GM18502 (cell line): ENCODE measurements at regions not wholly inside any gene's neighbourhood (a gene's known extent, or its start where the extent isn't known, plus 50 kb on each side); places are given as distances from the start of the nearest gene placed in this dataset.
A peak's percentile ranks its signal among the peaks of the same experiment; 100 is the strongest.

Source experiments
- ATAC-seq: cut with Tn5 transposase; IDR thresholded peaks from one replicate; pipeline ENCODE4 v1.9.1; 2021; ENCODE audit warnings: mild to moderate bottlenecking; ENCODE audit not compliant: unreplicated experiment, poor library complexity

DNA sequence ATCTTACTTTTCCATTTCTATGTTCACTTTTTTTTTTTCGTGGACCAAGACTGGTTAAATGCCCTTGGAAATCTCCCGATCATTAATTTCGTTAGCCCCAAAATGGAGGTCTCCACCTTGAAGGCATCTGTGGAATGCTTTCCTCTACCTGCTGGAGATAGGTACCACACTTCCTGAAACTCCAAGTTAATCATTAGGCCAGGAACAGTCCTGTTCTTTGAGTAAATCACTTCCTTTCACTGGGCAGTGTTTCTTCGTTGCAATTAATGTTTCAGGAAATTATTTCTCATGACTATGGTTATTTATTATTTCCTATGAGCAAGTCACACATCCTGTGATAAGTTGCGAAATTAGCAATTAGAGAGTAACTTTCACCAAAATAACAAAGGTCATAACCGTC, 225.2 kb upstream of the LYPLAL1 start:
- no peak for ATAC-seq

DNA sequence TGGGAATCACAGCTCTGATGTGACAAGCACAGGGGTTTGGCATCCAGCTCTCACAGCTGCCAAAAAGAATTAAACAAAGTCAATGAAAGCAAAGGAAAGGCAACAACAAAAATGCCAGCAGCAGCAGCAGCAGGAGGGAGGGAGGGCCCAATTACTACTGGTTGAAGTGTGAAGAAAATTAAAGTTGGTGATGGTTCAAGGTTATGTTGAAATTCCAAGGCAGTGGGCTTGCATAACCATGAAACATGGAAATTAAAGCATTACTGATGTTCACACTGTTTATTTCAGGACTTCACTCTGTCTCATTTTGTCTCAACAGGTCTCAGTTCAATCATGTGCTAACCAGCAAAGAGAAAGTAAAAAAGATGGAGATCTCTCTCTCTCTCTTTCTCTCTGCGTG, 220.3 kb upstream of the LYPLAL1 start:
- ATAC-seq: no peak

DNA sequence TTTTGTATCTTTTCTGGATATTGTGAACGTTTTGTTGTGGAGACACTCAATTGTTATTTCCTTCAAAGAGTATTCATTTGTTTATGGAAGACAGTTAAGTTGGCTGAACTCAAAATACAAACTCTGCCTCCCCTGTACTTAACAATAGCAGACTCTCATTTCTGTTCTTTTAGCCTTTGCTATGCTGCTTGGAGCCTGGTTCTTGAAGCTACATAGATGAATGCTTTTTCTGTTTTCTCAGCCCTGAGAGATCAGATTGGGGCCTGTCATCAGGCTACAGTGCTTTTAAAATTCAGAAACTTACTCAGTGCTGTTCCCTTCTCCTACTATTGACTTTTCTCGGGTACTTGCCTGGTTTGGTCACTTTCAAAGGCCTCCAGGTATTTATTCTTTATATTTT, 215.7 kb upstream of the LYPLAL1 start:
- no peak for ATAC-seq

DNA sequence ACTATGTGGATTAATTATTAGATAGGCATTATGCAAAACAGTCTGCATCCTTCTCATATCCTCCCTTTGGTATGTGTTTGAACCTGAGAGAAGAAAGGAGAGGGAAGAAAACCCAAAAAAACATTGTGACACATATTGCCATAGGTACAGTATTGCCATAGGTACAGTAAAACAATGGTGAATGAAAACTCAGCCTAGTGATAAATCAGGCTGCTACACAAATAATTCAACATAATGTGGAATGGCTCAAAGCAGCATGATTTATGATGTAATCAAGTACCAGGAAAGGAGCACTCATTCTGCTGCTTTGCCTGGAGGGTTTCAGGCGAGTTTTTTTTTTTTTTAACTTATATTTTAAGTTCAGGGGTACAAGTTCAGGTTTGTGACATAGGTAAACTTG, 213.9 kb upstream of the LYPLAL1 start:
- no peak for ATAC-seq

DNA sequence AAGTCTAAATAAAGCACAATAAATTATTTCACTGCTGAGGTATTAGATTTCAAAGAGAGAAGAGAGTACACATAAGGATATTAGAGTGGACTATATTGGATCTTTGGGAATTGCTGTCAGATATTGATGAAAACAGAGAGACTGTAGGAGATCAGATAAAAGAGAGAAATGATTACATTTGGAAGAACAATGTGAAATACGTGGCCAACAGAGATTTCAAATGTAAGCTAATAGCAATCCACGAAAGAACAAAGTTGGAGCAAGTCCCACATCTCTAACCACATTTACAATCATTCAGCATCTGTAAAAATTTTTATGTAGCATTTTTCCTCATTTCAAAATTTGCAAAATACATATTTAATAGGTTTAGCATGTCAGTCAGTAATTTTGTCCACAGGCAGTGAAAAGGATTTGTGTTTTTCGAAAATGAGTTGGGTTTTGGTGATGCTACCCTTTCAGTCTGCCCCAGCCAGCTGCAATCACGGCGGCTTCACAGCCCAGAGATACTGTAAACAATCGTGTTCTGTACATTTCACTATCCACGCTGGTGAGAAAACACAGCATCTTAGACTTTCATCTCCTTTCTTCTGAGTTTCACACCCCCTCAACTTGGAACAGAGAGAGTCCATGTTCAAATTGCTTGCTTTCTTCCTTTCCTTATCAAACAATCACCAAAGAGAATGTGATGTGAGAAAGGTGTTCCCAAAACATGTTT, 209.1 kb upstream of the LYPLAL1 start:
- no peak for ATAC-seq

DNA sequence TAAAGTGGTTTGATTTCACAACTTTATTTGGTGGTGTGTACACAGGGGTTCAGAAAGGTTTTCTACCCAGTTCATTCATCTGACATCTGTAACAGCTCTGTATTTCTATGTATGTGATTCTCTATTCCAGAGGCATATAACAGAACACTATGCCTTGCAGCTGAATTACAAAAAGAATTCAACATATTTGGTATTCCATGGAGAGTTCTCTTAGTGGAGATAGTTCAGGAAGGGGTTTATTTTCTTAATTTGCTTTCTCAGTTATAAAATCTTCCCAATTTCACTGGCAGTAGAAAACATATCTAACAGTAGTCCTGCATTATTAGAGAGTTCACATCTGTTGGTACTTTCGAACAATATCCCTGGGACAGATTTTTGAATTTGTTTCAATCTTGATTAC, 207.9 kb upstream of the LYPLAL1 start:
- no peak for ATAC-seq

DNA sequence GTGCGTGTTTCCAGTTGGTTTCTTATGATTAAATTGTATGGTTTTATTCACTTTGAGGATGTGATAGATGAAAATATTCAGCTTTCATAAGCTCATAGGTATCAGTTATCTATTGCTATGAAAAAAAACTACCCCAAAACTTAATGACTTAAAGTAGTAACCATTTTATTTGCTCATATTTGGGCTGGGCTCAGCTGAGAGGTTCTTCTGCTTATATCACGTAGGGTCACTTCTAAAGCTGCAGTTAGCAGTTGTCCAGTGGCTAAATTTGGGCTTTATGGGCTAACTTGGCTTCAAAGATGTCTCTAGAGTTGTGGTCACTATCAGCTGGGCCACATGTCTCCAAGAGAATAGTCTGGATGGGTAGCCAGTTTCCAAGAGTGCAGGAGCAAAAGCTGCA, 206.4 kb upstream of the LYPLAL1 start:
- no peak for ATAC-seq

DNA sequence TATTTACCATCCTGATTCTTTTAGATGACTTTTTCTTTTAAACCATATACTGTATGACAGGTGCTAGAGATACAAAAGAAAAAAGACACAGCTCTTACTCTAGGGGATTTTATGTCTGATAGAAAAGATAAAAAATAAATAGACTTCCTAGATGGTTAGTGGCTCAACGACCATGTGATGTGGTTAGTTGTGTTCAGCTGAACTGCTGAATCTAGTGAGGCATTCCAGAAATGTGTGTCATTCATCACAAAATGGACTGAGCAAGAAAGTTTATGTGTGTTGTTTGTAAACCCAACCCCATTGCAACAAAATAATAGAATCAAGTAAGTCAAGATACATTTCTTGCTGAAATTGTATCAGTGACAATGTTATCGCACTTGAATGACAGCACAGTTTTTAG, 205.8 kb upstream of the LYPLAL1 start:
- no peak for ATAC-seq

DNA sequence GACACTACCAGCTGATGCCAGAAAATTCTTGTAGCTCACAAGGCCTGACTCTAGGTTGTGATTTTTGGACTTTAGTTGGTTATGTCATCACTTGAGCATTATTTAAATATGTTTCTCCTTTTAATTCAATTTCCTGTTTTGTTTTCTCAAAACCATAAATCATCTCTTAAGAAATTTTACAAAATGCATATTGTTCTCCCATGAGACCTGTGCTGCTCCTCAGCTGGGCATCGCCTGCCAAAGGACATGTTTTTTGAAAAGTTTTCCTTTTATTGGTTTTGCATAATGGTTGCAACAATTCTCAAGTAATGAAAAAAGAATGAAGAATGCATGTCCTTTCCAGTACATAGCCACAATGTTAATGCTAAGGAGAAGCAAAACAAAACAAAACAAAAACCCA, 204.7 kb upstream of the LYPLAL1 start:
- ATAC-seq: no peak

DNA sequence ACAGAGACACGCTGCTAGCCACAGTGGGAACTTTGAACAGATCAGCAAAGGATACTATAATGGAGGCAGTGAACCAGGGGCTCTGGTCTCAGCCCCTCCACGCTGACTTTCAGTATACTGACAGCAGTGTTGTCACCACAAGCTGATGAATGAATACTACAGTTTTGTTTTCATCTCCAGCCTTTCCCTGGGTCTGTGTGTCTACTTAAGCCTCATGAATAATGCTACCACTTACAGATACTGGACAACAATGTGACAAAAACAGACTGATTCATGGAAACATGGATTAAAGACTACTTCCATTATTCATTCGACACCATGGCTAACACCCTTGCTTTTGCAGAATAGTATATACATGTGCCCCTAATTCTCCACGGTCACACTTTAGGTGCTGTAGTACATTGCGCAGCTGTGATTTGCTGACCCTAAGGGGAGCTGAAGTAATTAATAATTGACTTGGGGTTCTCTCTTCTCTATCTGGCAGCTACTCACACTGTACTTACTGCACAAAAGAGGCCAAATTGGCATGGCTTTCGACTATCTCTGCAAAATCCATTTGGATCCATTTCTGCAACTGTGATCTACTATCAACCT, 203.2 kb upstream of the LYPLAL1 start:
- ATAC-seq: no peak

DNA sequence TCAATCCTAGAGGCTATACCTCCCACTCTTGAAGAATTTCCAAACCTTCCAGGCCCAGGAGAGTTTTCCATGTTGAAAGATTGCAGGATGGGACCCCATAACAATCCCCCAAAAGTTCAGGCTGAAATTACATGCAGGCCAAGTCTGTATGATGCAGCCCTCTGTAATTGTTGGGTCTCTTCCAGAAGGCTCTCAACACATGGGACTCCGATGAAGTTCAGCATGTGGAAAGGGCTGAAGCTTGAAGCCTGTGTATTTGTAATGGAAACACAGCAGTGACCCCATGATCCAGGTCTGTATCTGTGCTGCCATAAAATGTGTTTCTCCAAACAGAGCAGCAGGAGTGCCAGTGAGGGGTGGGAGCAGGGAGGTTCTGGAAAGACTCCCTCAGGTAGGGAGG, 202.5 kb upstream of the LYPLAL1 start:
- ATAC-seq: no peak

DNA sequence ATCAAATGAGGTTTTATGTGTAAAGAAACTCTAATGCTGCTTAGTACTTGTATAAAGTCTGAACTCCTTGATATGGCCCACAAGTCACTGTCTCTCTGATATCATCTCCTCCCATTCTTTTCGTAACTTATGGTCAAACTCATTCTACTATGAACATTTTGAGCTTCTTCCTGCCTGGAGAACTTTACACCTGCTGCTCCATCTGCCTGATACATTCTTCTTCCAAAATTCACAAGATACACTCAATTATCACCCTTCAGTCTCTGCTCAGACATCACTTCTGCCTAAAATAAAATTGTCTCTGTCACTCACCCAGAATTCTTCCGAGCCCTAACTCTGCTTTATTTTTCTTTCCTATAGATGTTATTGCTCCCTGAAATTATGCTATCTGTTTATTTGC, 192.8 kb upstream of the LYPLAL1 start:
- no peak for ATAC-seq

DNA sequence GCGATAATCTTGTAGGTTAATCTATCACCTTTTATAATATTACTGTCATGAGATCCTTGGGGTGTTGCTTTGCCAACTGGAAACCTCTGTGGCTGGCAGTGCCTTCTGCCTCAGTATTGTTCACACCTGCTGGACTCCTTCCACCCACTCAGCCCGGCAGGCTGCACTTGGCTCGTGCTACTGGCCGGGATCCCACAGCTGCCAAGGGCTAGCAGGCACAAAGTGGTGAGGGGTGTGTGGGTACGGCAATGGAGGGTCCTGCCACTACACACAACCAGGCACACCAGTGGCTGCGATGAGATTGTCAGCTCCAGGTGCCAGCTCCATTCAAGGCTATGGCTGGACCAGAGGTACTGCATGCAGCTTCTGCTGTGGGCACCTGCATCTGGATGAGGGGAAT, 191.2 kb upstream of the LYPLAL1 start:
- ATAC-seq: no peak

DNA sequence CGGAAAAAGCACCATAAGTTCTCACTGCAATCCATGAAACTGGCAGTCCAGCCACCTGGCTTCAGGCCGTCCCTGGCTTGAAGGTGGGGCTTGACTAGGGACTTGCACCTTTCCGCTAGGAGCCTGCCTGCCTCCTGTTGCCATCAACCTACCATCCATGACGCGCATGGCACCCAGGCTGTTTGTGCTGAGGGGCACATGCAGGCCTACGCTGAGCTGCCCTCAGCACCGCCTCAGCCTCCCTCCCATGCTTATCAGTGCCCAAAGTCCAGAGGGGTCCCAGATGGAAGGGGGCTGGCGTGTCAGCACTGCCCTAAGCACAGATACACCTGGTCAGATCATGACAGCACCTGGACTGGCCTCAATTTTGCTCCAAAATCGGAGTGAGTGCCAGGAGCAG, 190.2 kb upstream of the LYPLAL1 start:
- no peak for ATAC-seq

DNA sequence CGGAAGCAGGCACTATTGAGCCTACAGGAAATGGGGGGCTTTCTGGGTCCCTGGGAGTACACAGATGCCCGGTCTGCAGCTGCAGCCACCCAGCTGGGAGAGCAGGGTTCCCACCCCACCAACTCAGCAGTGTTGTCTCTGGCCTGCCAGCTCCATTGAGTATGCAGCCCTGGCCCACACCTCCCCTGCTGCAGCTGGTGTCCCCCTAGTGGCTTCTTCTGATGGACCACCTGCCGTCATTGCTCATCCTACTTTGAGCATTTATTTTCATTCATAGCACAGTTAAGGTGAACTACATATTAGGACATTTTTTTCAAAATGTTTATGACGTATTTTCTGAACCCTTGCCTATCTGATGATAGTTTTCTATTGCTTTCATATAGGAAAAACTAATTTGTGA, 189.8 kb upstream of the LYPLAL1 start:
- peak; percentile 56 for ATAC-seq

DNA sequence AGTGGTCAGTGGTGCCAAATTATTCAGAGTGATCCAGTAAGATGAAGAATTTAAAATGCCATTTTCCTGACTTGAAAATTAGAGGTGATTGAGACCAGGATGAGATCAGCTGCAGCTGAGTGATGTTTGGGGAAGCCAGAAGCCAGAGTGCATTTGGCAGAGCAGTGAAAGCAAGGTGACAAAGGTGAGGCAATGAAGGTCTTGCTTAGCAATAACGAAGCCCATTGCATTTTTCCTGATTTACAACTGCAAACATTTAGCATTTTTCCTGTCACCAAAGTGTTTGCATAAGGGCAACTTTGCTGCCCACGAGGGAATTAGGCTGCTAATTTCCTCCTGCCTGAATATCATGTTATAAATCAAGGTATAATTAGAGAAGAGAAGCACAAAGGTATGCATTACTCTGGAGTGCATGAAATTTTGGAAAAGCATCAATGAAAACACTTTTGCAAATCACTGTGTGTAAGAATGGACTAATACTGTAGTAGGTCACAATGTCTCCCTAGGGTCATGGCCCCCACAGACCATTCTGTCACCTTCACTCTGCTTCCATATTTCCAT, 188.2 kb upstream of the LYPLAL1 start:
- ATAC-seq: no peak

DNA sequence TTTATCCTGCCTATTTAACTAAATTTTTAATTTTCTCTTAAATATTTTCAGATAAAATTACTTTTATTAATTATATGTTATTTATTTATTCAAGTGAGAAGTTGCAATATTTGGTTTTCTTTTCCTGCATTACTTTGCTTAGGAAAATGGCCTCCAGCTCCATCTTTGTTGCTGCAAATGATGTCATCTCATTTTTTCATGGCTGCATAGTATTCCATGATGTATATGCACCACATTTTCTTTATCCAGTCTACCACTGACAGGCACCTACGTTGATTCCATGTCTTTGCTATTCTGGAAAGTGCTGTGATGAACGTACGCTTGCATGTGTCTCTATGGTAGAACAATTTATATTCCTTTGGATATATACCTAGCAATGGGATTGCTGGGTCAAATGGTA, 186.9 kb upstream of the LYPLAL1 start:
- no peak for ATAC-seq

DNA sequence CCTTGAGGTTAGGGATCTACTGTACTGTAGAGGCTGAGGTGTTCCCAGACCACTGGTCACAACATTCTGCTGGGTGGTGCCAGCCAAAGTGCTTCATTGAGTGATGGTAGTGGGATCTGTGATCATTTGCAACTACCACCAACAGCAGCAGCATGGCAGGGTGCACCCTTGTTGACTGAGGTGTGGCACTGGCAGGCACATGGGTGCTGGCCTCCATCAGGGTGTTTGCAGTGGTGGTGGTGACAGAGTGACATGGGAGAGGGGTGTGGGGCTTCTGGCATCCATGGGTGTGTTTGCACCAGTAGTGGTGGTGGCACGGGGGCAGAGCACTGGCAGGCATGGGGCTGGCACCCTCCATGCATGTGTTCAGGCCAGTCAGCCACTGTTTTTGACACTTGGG, 183.7 kb upstream of the LYPLAL1 start:
- ATAC-seq: no peak

DNA sequence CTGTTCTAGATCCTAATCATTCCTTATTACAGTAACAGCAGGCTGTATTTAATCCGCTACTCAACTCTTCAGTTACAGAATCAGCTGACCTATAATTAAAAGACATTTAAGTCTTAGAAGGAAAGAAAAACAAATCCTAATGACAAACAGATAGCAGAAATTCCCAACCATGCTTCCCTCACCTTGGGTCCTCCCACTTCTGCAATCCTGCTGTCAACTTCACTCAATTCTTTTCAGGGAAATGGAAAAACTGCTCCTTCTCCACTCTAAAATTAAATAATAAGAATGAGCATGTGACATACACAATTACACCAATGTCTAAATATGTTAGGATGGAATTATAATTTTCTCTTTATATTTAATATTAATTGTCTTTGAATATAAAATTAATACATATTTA, 182.6 kb upstream of the LYPLAL1 start:
- no peak for ATAC-seq

DNA sequence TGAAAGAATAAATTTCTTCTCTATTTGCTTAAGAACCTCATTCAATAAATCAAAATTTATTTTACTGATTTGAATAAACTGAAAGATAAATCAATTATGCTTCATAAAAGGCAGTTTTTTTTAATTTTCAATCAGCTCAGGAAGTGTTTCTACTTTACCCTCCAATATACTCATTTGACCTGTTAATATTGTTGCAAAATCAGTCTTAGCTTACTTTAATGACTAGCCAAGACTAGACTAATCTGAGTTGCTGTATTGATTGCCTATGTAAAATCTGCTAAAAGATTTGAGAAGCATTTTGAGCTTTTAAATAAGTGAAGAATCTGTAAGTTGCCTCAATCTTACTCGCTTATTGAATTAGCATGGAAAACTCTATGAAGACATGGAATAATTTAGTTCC, 179.1 kb upstream of the LYPLAL1 start:
- no peak for ATAC-seq

DNA sequence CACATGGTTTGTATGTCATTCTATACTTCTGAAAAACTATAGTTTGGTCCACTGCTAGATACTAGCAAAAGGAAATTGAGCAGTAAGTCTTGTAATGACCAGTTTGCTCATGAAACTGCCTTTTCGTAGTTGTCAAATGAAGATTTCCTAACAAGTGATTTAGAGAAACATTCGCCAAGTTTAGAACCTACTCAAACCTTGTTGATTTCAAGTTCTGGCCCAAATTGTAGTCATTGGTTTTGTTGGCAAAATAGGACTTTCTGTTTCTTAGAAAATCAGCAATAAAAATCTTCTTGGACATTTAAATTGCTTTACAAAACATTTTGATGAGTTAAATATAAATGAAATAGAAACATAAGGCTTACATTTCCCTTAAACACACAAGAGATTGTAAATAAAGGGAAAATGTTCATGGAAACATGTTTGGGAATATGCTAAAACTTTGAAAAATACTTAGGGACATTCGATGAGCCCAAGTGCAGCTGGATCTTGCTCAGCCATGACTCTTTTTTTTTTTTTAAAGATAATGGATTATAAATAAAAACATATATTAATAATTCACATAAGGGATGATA, 178.5 kb upstream of the LYPLAL1 start:
- ATAC-seq: no peak

DNA sequence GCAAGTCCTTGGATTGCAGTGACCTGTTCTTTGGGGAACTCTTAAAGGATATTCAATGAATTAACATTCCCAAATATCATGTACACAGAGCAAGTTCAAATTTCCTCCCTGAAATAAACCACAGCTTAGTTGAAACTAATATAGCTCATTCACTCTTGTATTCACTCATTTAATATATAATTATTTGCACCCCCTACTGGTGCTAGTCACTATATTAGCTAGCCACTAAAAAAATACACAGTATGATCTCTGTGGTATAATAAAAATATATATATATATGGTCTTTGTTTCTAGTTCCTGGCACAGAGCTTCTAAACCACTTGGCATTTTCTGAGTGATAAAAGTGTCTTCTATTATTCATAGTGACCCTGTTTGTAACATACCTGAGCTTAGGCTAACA, 177.3 kb upstream of the LYPLAL1 start:
- ATAC-seq: no peak
